ENCODE measurements at regions not wholly inside any gene's neighbourhood (a gene's known extent, or its start where the extent isn't known, plus 50 kb on each side); places are given as distances from the start of the nearest gene placed in this dataset.

DNA sequence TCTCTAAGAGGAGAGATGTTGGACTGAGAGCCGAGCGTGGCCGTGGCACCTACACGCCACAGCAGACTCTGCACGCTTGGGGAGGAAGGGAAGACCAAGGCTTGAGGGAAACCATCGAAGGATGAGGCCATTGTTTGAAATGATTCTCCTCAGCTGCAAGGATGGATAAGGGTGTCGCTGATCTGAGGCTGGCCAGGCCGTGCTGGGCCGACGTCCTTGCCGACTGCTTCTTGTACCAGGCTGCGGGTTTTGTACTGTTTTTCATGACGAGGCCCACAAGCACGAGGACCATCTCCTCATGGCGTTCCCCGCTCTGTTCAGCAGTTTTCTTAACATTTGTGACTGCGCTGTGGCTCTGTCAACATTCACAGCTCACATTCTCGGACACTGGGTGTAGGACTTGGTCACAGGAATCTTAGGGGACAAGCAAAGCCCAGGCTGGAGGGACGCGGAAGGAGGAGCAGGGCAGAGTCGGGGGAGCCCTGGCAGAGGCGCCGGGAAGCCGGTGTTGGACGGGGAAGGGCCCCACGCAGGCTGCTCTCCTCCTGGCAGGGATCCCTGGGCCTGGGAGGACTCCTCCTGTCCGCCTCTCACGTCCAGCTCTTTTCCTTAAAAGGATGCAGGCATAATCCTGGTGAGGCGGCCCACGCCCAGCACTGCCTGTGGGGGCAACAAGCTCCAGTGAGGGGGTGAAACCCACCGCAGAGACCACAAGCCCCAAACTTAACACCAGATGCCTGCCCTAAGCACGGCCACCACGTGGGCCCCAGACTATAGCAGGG is 259.0 kb upstream of the SALL3 start:
- no peak overlapping the region for H3K4me3 ChIP-seq (ENCODE audit: low read depth, low read length)
- TF ChIP-seq, protein P1, sequence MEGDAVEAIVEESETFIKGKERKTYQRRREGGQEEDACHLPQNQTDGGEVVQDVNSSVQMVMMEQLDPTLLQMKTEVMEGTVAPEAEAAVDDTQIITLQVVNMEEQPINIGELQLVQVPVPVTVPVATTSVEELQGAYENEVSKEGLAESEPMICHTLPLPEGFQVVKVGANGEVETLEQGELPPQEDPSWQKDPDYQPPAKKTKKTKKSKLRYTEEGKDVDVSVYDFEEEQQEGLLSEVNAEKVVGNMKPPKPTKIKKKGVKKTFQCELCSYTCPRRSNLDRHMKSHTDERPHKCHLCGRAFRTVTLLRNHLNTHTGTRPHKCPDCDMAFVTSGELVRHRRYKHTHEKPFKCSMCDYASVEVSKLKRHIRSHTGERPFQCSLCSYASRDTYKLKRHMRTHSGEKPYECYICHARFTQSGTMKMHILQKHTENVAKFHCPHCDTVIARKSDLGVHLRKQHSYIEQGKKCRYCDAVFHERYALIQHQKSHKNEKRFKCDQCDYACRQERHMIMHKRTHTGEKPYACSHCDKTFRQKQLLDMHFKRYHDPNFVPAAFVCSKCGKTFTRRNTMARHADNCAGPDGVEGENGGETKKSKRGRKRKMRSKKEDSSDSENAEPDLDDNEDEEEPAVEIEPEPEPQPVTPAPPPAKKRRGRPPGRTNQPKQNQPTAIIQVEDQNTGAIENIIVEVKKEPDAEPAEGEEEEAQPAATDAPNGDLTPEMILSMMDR (IDR thresholded peaks at IDR 0.05; ENCODE audit: insufficient read depth, low read depth, low read length) = no peak
- ChIA-PET POLR2A (no interaction called here), CTCF (no interaction called here)
- H3K36me3 ChIP-seq (ENCODE audit: control insufficient read depth, insufficient read depth, low read length) = no peaks in the 10 kb centered on the region
- H3K27me3 ChIP-seq (ENCODE audit: control insufficient read depth, insufficient read depth, low read length) = no peaks in the 10 kb centered on the region
- no peak for DNase-seq (ENCODE audit: low read depth)

DNA sequence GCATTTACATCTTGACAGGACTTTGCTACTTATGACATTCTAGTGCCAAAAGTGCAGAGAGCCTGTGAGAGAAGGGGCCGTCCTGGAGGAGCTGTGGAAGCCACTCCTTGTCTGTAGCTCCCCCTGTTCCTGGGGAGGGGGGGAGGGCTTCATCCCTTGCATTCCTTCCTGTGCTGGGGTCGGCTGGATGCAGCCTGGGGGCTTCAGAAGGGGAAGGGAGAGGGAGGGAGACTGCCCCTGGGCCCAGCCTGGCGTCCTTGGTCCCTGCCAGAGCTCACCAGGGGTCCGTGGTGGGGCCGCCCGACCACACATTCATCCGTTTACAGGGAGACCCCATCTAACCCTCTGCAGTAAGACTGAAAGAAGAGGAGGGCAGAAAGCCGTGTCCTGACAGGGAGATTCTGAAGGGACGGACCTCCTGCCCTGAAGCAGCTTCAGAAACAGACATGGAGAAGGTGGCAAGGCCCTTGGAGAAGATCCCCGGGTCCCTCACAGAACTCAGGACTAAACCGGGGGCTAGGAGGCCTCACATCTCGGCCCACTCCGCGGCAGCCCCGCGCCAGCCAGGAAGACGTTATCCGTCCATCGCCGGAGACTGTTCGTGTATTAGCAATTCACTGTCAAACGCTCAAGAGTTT is 258.3 kb upstream of the SALL3 start:
- ChIA-PET CTCF (no interaction called here), POLR2A (no interaction called here)
- Histone ChIP-seq H3K36me3 (ENCODE audit: control insufficient read depth, insufficient read depth, low read length) (no peaks in the 10 kb centered on the region), H3K27me3 (ENCODE audit: control insufficient read depth, insufficient read depth, low read length) (no peaks in the 10 kb centered on the region), H3K4me3 (ENCODE audit: low read depth, low read length) (no peak overlapping the region)
- DNase-seq (ENCODE audit: low read depth) = no peak
- TF ChIP-seq, protein P1 (IDR thresholded peaks at IDR 0.05; ENCODE audit: insufficient read depth, low read depth, low read length) = no peak

DNA sequence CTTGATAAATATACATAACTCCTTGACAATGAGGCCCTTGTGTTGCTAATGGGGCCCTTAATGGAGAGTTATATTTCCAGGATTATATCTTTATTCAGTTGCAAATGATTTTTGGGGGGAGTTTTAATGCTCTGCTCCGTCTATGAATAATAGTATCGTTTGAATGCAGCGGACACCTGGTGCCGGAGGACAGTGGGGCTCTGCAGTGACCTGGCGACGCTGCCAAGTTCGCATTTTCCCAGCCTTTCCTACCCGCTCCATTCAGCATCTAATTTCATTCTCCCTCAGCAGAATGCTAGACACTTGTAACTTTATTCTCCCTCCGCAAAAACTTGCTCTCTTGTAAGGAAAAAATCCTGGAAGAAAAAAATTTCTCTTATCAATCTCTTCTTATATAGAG is 257.6 kb upstream of the SALL3 start:
- DNase-seq (ENCODE audit: low read depth) = no peak
- CTCF ChIA-PET = no interaction called here
- Histone ChIP-seq H3K27me3 (ENCODE audit: control insufficient read depth, insufficient read depth, low read length) (no peaks in the 10 kb centered on the region), H3K36me3 (ENCODE audit: control insufficient read depth, insufficient read depth, low read length) (no peaks in the 10 kb centered on the region), H3K4me3 (ENCODE audit: low read depth, low read length) (no peak overlapping the region)
- TF ChIP-seq, protein P1 (IDR thresholded peaks at IDR 0.05; ENCODE audit: insufficient read depth, low read depth, low read length) = no peak
- POLR2A ChIA-PET = no interaction called here

DNA sequence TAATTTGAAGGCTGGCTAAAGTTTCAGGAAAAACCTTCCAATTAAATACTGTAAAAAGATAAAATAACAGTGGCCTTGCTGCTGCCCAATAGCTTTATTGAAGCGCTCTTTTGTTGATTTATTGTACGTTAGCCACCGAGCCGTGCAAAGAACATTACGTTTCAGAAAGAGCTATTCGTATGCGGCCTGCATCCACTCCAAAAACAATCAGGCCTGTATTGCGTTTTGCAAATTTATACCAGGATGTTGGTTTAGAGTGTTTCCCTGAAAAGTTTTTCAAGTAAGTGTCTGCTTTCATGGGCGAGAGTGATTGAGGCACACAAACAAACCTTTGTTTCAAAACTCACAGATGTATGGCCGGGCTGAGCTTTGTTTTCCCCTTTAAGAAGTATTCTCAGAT is 257.2 kb upstream of the SALL3 start:
- CTCF ChIA-PET = no interaction called here
- POLR2A ChIA-PET = no interaction called here
- TF ChIP-seq, protein P1 (IDR thresholded peaks at IDR 0.05; ENCODE audit: insufficient read depth, low read depth, low read length) = no peak
- H3K36me3 ChIP-seq (ENCODE audit: control insufficient read depth, insufficient read depth, low read length) = no peaks in the 10 kb centered on the region
- no peaks in the 10 kb centered on the region for H3K27me3 ChIP-seq (ENCODE audit: control insufficient read depth, insufficient read depth, low read length)
- H3K4me3 ChIP-seq (ENCODE audit: low read depth, low read length) = no peak overlapping the region
- DNase-seq (ENCODE audit: low read depth) = no peak

DNA sequence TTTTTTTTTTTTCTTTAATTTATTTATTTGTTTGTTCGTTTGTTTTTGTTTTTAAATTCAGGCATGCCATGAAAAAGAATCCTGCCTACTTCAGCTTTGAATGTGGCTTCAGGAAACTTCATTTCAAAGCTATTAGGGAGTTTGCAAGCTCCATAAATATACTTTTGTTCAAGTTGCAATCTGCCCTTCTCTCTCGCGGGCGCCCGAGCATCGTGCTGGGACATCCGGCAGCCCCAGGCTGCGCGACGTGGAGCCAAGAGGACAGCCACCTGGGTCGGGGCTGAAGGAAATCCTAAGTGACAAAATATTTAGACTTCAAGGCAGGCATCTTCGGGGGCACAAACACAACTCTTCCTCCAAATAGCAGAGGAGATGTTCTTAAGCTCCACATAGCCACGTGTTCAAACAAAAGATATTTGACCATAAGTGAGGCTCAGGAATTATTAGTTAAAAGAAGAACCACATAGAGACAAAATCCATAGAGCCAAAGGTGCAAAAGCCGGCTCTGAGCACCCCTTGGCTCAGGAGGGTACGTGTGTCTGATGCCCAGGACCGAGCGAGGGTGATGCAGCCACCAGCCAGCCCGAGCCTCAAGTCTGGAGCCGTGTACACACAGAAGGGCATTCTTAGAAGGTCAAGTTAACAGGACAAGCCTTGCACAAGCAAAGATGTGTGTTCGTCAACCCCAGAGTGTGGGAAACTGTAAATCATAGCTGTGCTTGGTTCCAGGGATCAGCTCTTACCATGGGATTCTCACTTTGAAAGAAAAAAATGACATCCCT is 256.5 kb upstream of the SALL3 start:
- POLR2A ChIA-PET = no interaction called here
- CTCF ChIA-PET = no interaction called here
- no peaks in the 10 kb centered on the region for H3K36me3 ChIP-seq (ENCODE audit: control insufficient read depth, insufficient read depth, low read length)
- DNase-seq (ENCODE audit: low read depth) = no peak
- no peak overlapping the region for H3K4me3 ChIP-seq (ENCODE audit: low read depth, low read length)
- H3K27me3 ChIP-seq (ENCODE audit: control insufficient read depth, insufficient read depth, low read length) = no peaks in the 10 kb centered on the region
- TF ChIP-seq, protein P1 (IDR thresholded peaks at IDR 0.05; ENCODE audit: insufficient read depth, low read depth, low read length) = no peak
